HG03469 (cell line): ENCODE measurements at regions not wholly inside any gene's neighbourhood (a gene's known extent, or its start where the extent isn't known, plus 50 kb on each side); places are given as distances from the start of the nearest gene placed in this dataset.

Experiments
- ATAC-seq: cut with Tn5 transposase; IDR thresholded peaks from one replicate; pipeline ENCODE4 v1.9.1; 2021; ENCODE audit warnings: mild to moderate bottlenecking, moderate library complexity, moderate number of reproducible peaks; ENCODE audit not compliant: unreplicated experiment

DNA sequence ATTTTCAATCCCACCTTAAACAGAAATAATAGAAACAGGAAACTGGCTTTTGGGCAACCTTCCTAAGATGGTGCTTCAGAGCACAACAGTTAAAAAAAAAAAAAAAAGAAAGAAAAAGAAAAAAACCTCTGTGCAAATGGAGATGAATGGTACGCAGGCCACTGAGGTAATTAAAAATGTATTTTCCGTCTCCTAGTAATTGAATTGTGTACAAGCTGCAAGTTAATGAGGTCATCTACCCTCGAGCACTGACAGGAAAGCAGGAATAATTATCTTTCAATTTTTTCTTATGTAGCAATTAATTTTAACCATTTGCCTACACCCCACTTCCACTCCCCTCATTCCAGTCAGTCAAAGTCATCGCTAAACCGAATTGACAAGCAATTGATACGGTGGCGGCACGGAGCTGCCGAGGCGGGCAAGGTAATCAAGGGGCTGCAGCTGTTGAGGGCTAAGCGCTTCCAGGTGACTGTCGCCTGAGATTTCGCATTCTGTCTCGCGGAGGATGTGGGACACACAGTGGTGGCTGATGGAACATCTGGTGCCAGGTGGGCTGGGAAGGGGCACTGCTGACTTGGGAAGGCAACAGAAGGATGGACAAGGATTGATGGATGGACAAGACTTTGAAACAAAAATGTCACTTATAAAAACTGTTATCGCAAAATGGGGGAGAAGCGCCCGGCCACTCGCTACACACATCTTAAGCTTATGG, 109.4 kb downstream of the RCN1 start:
- ATAC-seq = no peak

DNA sequence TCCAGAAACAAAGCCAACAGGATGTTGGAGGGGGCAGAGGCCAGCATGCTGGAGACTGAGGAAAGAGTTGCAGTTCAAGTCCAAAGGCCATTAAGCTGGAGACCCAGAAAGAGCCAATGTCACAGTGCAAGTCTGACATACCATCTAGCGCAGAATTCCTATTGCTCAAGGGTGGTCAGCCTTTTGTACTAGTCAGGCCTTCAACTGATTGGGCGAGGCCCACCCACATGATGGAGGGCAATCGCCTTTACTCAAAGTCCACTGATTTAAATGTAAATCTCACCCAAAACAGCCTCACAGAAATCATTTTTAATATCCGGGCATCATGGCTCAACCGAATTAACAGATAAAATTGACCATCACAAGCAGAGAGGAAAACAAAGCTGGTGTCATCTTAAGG, 113.9 kb downstream of the RCN1 start:
- no peak for ATAC-seq

DNA sequence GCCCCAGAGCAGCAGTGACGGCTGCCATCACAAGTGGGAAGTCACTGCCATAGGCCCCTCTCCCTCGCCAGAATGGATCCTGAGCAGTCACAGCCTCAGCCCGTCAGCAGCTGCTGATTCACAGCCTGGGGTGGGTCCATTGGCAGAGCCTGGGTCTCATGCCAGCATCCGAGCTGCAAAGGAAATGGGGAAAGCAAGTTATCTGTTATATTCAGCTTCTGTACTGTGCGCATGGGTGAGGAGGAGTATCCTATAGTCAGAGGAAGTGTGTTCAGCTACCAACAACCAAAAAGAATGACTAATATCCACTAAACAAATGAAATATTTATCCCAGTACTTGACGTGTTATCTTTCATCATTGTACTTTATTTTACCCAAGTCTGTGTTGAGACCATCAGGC, 119.7 kb downstream of the RCN1 start:
- ATAC-seq = no peak

GRCh38 chr11:32213223-32213622, 122.3 kb downstream of the RCN1 start:
- no peak for ATAC-seq

- no peak for ATAC-seq
These were observed 124.3 kb downstream of the RCN1 start for GRCh38 chr11:32215157-32215556.

DNA sequence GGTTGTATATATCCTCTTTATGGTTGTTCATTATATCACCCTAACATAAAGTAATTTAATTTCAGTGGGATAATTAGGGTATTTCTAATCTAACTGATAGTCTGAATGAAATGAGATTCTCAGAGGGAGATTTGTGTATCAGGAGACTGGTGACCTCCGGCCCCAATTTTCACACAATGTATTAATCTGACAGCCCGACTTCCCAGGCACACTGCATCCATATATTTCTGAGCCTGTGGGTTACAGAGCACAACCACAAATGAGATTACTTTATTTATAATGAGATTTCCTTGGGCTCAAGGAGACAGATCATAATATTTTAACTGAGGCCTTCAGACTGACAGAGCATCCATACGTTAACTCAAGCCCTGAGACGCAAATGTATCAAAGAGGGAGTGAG, 125.9 kb downstream of the RCN1 start:
- ATAC-seq = no peak

GRCh38 chr11:32219320-32219719, 128.4 kb downstream of the RCN1 start:
- no peak for ATAC-seq

GRCh38 chr11:32221476-32222032, 130.7 kb downstream of the RCN1 start:
- no peak for ATAC-seq

DNA sequence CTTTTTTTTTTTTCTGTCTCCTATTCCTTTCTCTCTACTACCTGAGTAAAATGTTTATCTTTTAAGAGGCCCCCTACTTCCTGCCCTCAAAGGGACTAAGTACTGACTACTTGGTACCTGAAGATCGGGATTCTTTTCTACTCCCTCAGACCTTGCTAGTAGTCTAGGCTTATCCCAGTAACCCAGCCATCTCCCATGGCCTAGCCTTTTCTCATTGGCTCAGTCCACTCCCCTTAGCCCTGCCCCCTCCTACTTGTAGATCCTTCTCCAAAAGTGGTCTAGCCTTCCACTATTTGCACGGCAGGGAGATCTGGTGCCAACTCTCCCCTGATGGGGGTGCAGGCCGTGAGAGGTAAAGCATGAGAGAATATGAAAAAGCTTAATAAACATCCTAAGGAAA, 133.7 kb downstream of the RCN1 start:
- ATAC-seq = no peak

DNA sequence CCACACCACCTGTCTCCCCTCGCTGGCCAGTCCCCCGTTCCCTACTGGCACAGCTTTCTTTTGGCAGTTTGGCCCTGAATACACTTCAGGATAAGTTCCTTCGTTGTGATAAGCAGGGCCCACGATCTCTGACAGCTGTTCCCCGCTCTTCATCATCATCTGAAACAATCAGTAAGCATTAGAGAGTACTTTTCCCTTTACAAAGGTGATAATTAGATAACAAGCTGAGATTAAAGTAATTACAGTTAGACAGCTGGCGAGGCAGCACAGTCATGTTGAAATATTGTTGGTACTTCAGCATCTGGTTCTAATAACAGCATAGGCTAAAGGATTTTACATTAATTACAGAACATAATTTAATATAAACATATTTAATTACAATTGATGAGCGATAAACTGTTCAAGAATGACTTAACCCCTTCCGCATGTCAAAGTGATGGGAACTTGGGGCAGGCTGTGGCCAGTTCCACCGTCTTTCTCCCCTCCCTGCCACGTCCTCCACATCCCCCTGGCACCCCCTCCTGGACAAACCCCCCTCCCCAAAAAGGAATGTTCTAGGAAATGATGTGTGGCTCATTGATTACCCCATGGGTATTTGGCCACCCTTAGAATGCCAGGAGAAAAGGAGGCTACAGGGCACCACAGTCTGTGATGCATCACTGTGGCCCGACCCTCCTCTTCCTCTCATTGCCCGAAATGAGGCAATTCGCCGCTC, 134.9 kb downstream of the RCN1 start:
- no peak for ATAC-seq

DNA sequence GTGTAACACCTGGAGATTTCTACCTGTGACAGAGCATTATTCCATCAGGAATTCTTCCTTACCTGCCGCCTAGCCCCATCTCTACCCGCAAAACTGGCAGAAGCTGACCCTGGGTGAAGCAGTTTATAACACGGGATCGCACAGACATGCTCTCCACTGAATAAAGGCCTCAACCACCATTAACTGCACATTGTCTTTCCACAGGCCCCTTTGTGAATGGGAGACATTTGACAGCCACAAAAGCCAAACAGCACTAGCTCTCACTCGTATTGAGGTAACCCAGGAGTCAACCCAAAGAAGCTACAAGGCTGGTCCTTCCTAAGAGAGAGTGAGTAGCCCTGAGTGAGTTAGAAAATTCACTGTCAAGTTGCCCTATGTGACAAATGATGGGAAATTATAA, 135.6 kb downstream of the RCN1 start:
- no peak for ATAC-seq

GRCh38 chr11:32229576-32230240, 138.8 kb downstream of the RCN1 start:
- ATAC-seq = no peak

GRCh38 chr11:32231909-32232493, 141.1 kb downstream of the RCN1 start:
- peak; percentile 87 for ATAC-seq

GRCh38 chr11:32232516-32232915, 141.6 kb downstream of the RCN1 start:
- no peak for ATAC-seq

DNA sequence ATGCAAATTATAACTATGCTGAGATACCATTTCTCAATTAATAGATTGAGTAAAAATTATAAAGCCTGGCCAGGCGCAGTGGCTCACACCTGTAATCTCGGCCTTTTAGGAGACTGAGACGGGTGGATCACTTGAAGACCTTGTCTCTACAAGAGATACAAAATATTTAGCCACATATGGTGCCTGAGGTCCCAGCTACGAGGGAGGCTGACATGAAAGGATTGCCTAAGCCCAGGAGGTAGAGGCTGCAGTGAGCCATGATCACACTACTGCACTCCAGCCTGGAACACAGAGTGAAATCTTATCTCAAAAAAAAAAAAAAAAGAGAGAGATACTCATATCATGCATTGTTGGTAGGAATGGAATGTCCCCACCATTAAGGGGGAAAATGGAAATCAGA, 142.4 kb downstream of the RCN1 start:
- ATAC-seq = no peak

GRCh38 chr11:32233928-32234327, 143.1 kb downstream of the RCN1 start:
- ATAC-seq = no peak

DNA sequence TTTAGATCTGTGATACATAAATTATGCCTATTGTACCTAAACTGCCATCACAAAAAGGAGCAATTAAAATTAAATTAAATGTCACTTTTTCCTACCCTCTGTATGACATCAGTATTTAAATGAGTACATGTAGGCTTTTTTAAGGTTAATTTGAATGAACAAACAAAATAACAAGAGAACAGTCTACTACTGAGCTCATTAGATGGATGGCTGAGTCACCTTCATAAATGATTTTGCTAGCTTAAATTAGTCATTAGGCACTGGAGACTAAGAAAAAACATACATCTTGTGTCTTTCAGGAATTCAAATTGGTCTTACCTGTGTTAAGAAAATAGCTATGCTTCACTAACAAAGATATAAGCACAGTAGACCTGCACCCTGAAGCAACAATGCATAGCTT, 153.6 kb downstream of the RCN1 start:
- ATAC-seq = no peak

- no peak for ATAC-seq
These were observed 162.8 kb downstream of the RCN1 start for GRCh38 chr11:32253706-32254105.

DNA sequence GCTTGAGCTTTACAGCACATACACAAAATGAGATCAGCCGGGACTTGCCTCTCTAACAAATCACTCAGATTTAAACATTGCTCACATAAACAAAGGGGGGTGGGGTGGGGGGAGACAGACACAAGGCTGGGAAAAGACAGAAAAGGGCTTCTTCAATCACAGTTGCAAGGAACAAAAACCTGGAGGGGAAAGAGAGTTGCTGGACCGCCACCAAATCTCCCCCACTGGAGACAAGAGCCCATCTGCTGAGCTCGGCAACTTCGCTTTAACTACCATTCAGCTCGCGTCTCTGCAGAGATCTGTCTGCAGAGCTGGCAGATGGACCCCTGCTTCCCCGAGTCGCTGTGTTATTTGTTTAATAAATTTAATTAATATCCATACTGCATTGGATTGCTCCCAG, 165.0 kb downstream of the RCN1 start:
- no peak for ATAC-seq

GRCh38 chr11:32256466-32256865, 165.6 kb downstream of the RCN1 start:
- ATAC-seq = no peak

DNA sequence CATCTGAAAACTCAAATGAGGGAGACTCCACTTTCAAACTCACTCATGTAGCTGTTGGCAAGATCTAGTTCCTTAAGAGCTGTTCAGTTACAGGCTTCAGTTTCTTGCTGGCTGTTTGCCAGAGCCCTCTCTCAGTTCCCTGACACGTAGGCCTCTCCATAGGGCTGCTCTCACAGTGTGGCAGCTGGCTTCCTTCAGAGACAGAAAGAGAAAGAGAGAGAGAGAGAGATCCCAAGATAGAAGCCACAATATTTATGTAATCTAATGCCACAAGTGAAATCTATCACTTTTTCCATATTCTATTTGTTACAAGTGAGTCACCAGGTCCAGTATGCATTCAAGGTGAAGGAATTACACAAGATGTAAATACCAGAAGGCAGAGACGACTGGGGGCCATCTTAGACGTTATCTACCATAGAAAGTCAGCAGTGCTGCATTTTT, 168.8 kb downstream of the RCN1 start:
- ATAC-seq = peak; percentile 97
